GM20431 (cell line): ENCODE measurements at regions not wholly inside any gene's neighbourhood (a gene's known extent, or its start where the extent isn't known, plus 50 kb on each side); places are given as distances from the start of the nearest gene placed in this dataset.
"Not testable (repeated sequence)": the region's sequence is repeated elsewhere in the genome, so short reads cannot be mapped to it uniquely, and the experiment has no call there.

Source experiments
- in situ Hi-C: fragments of 300-500 bp; cut with MseI, MboI; formaldehyde crosslinking; loops from one replicate; pipeline ENCODE4 v1.15.0; 2020; ENCODE audit warnings: low sequenced_read_pairs; ENCODE audit not compliant: unreplicated experiment

DNA sequence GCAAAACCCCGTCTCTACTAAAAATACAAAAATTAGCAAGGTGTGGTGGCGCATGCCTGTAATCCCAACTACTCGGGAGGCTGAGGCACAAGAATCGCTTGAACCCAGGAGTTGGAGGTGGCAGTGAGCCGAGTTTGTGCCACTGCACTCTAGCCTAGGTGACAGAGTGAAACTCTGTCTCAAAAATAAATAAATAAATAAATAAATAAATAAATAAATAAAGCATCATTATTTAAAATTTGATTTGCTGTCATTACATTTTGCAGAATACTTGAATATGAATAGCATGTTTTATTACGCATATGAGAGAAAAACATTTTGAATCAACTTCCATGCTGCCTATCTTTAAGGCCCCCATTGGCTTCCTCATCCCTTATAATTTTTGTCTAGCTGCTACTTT is 53.4 kb upstream of the MED14 start:
- in situ Hi-C loops = loop anchor here (25.0 kb wide), 1 partner anchor 126 kb away; no protein-coding TSS in a partner anchor

GRCh38 chrX:40792433-40792832 is 57.1 kb upstream of the MED14 start:
- in situ Hi-C loops = loop anchor here (25.0 kb wide), 1 partner anchor 130 kb away; no protein-coding TSS in a partner anchor

DNA sequence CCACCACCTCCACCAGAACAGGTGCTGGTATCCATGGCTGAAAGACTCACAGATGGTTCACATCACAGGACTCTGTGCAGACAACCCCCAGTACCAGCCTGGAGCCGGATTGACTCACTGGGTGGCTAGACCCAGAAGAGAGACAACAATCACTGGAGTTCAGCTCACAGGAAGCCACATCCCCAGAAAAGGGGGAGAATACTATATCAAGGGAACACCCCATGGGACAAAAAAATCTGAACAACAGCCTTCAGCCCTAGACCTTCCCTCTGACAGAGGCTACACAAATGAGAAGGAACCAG is 59.4 kb upstream of the MED14 start:
- in situ Hi-C loops = loop anchor here (25.0 kb wide), 1 partner anchor 132 kb away; no protein-coding TSS in a partner anchor

- in situ Hi-C loops = loop anchor here (25.0 kb wide), 1 partner anchor 137 kb away; no protein-coding TSS in a partner anchor
Measured at GRCh38 chrX:40799745-40800144, 64.4 kb upstream of the MED14 start.

DNA sequence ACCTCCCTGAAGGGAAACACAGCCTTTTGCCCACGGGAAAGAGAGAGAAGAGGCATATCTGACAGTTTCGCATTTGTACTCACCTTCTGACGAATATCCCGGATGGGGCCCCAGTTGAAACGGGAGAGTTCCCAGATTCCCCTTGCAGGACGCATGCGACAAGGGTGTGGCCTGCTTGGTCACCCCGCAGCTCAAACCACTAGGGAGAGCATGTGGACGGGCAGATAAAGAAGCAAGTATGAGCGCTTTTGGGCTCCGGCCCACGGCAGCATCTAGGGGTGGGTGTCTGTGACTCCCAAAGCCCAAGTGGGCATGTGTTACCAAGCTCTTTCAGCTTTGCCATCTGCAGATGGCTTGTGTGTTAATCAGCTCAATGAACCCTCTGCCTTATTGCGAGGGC is 70.1 kb upstream of the MED14 start:
- in situ Hi-C loops = no loop called here

DNA sequence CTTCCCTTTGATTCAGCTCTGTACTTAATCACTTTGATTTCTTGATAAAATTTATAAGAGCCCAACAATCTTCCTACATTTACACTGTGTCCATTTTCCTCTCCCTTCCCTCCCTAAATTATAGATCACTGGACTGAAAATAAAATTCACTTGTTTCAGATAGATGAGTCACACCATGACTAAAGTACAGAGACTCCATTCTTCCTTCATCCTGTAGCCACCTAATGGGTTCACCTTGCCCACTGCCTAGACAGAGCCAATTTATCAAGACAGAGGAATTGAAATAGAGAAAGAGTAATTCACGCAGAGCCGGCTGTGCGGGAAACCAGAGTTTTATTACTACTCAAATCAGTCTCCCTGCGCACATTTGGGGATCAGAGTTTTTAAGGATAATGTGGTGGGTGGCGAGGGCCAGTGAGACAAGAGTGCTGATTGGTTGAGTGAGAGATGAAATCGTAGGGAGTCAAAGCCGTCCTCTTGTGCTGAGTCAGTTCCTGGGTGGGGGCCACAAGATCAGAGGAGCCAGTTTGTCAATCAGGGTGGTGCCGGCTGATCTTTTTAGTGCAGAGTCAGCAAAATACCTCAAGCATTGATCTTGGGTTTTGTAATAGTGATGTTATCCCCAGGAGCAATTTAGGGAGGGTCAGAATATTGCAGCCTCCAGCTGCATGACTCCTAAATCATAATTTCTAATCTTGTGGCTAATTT is 71.3 kb upstream of the MED14 start:
- in situ Hi-C loops = no loop called here

DNA sequence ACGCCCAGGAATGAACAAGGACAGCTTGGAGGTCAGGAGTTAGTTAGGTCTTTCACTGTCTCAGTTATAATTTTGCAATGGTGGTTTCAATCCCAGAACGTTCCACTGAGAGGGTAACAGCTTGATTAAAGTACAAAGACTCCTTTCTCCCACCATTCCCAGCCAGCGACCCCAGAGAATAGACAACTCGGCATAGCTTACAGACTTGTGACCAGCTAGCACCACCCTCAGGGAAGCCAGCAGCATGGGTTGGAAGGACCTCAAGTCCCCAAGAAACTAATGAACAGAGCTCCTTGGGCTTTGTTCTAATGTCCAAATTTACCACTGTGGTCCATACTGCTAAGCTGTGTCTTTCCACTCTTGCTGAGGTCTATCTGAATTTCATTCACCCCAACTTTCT is 72.0 kb upstream of the MED14 start:
- in situ Hi-C loops = no loop called here

GRCh38 chrX:40808203-40808602 is 72.9 kb upstream of the MED14 start:
- in situ Hi-C loops = no loop called here

DNA sequence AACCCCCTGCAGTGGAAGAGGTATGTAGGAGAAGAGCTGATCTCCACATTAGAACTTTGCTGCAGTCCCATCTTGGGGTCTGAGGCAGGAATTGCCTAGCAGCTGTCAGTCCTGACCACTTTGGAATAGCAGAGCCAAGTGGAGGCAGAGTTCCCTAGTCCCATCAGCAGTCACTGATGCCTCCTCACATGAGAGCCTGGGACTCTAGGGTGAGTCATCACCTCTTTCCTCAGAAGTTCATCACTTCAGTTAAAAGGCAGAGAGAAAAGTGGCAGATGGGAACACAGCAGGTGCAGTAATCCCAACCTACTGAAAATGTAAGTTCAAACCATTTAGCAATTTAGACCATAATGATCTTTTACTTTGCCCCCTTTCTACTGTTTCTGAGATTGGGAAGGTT is 73.9 kb upstream of the MED14 start:
- in situ Hi-C loops = no loop called here

GRCh38 chrX:40815045-40815444 is 79.7 kb upstream of the MED14 start:
- in situ Hi-C loops = not testable (repeated sequence)

DNA sequence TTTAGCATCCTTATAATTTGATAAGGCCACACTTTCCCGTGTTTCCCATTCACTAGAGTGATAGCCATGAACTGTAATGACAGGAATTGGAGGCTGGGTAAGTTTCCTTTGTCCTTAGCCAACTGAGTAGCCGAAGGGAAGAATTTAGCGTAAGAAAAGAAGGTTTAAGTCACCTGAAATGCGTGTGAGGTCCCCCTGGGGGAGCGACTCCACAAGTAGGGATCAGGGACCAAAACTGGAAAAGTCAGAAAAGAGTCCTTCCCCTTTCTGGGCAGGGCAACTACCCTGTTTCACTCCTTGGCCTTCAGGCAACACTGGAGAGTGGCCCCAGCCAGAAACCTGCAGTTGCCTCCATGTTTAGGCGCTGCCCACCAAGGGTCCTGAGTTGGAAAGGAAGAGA is 81.6 kb upstream of the MED14 start:
- in situ Hi-C loops = no loop called here

DNA sequence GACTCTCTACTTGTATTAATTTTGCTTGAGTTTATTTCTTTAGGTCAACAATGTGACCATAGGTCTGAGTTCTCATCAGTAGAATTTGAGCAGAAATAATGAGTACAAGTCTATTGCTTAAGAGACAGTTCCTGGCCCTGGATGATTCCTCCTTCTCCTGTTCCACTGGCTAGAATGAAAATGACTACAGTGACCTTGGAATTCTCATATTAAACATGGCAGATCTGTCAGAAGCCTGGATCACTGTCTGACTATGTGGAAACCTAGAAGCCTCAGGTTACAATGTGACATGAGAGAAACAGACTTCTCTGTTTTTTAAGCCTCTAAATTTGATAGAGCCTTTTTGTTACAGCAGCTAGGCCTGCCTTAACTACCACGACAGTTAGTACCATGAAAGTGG is 82.9 kb upstream of the MED14 start:
- in situ Hi-C loops = no loop called here

GRCh38 chrX:40821780-40822179 is 86.4 kb upstream of the MED14 start:
- in situ Hi-C loops = no loop called here

DNA sequence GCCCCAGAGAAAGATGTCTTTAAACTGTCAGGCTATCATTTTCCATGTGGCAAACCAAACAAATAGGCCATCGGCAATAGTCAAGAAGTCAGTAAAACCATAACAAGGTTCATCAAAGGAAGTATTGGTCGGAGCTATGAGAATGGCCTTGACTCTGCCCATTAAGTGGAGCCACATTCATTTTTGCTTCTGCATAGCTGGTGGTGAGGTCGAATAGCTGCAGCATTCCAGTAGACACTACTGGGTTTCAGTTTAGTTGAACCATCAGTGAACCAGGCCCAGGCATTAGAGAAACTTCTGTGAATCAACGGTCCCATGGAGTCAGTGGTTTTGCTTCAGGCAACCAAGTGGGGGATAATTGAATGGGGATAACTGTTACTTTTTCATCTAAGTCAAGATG is 92.0 kb upstream of the MED14 start:
- in situ Hi-C loops = no loop called here

DNA sequence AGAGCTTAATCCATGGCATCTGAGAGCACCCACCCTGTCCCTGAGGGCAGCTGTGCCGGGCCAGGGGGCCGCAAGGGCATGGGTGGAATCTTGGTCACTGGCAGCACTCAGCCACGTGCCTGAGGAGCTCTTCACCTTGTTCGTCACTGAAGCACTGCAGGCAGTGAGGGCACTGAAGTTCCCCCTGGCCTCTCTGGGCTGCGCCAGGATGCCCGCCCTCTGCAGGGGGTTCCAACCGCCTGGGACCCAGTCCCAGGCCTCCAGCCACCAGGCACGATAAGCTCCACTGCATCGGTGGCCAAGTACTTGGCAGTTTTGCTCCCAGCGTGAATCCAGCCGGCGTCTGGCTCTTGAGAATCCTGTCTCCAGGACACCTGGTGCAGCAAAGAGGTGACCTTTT is 96.4 kb upstream of the MED14 start:
- in situ Hi-C loops = no loop called here

- in situ Hi-C loops = no loop called here
Measured at GRCh38 chrX:40832723-40833122, 97.4 kb upstream of the MED14 start.

- in situ Hi-C loops = no loop called here
Measured at GRCh38 chrX:40834225-40834624, 98.9 kb upstream of the MED14 start.

GRCh38 chrX:40835526-40835925 is 100.2 kb upstream of the MED14 start:
- in situ Hi-C loops = no loop called here

DNA sequence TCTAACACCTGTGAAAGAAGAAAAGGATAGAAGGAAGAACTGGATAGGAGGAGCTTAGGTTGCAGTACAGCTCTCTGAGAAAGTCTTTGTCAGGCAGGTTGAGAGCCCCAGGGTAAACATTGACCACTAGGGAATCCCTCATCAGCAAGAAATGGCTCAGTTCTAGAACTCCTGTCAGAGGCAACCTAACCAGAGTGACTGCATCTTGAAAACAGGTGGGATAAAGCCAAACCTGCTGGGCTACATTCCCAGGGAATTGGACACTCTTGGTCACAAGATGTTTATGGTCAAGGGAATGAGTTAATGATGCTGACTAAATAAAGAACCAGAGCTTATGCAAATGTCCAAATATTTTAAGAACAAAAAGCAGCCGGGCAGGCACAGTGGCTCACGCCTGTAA is 108.3 kb upstream of the MED14 start:
- in situ Hi-C loops = no loop called here

- in situ Hi-C loops = no loop called here
Measured at GRCh38 chrX:40844471-40844870, 109.1 kb upstream of the MED14 start.

DNA sequence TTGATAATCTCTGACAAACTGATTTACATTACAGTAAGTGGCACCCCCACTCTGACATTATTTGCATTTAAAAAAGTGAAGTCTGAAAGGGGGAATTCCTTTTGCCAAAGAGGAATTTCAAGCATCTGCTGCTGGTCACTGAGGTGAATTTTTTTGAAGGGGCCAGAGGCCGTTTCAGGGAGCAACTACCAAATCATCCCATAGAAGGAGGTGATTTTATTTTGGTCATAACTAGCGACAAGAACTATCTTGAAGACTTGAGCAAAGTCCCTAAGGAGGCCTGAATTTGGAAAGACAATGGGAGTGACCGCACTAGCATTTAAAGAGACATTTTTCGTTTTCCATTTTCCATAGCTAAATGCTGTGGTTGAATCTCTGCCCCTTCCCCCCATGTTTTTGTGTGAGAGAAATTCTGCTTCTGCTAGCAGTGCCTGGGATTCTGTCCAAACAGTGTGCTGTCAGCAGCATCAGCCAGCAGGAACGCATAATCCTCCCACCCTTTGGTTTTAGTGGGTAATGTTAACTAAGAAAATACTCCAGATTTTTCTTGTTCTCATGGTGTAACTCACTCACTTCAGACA is 110.1 kb upstream of the MED14 start:
- in situ Hi-C loops = no loop called here
